ENCODE measurements at regions not wholly inside any gene's neighbourhood (a gene's known extent, or its start where the extent isn't known, plus 50 kb on each side); places are given as distances from the start of the nearest gene placed in this dataset.

DNA sequence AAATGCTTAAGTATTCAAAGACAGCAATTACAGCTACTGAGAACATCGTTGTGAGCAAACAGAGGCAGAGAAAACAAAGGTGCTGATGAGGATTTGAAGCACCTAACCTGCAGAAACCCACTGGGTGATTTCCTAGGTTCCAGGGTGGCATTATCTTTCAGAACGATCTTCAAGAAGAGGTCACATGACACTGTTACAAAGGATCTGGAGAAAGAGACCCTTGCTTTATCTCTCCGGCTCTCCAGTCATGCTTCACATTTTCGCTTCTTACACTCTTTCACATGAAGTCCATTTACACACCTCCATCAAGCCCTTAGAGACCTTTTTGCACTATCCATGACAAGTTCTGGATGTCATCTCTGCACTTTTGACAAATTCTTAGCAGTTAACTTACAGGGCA is 70.8 kb downstream of the GOLGA8B start:
- Histone ChIP-seq H3K9me3 (ENCODE audit: insufficient read depth in 2 of 2, low read depth in 1 of 2, low read length in 1 of 2) (no peaks in the 10 kb centered on the region), H4K5ac (ENCODE audit: insufficient read length, low read depth, low read length) (no peak overlapping the region), H2AFZ (ENCODE audit: low read length) (no peak overlapping the region), H4K8ac (ENCODE audit: extremely low read depth, insufficient read depth, low read length) (no peak overlapping the region), H3K23me2 (ENCODE audit: low read depth, low read length) (peaks cover 9% of the 10 kb centered on the region; the same call in 1 of the 2 replicates), H3K79me1 (ENCODE audit: low read depth, low read length) (no peaks in the 10 kb centered on the region), H3K79me2 (ENCODE audit: control insufficient read depth in 1 of 2, insufficient read depth in 2 of 2, low read length in 2 of 2) (no peaks in the 10 kb centered on the region), H3K27me3 (replicated peaks in 1 of 4; ENCODE audit: control insufficient read depth in 3 of 4, extremely low read depth in 1 of 4, insufficient read depth in 3 of 4, low read length in 3 of 4) (peaks cover 12 to 46% (median 37%) of the 10 kb centered on the region in 4 experiments), H3K4me2 (ENCODE audit: insufficient read depth in 1 of 2, low read depth in 2 of 2, low read length in 2 of 2) (no peak overlapping the region), H3K36me3 (ENCODE audit: control insufficient read depth in 2 of 4, insufficient read depth in 4 of 4, low read length in 3 of 4) (no peaks in the 10 kb centered on the region), H3K18ac (ENCODE audit: extremely low read depth, low read length) (no peak overlapping the region), H3K4me3 (ENCODE audit: extremely low read depth in 1 of 4, insufficient read depth in 2 of 4, low read depth in 3 of 4, low read length in 4 of 4) (no peak overlapping the region), H2BK5ac (ENCODE audit: low read depth, low read length) (no peak overlapping the region), H3K56ac (replicated peaks; ENCODE audit: insufficient read length, low read depth, low read length) (no peak overlapping the region), H4K91ac (replicated peaks; ENCODE audit: insufficient read length, low read length) (no peak overlapping the region), H3K4ac (replicated peaks; ENCODE audit: insufficient read length, low read depth, low read length) (no peak overlapping the region), H2AK5ac (ENCODE audit: low read depth, low read length) (no peak overlapping the region), H2BK20ac (ENCODE audit: low read length) (no peak overlapping the region), H2BK15ac (ENCODE audit: low read length) (no peak overlapping the region), H4K20me1 (replicated peaks in 1 of 2; ENCODE audit: control insufficient read depth in 1 of 2, insufficient read depth in 2 of 2, low read length in 2 of 2) (no peaks in the 10 kb centered on the region), H2BK120ac (replicated peaks; ENCODE audit: low read depth, low read length) (no peak overlapping the region), H3K27ac (ENCODE audit: low read depth, low read length) (no peak overlapping the region), H3K4me1 (replicated peaks in 1 of 4; ENCODE audit: control insufficient read depth in 3 of 4, insufficient read depth in 4 of 4, low read length in 3 of 4) (no peaks in the 10 kb centered on the region), H2BK12ac (ENCODE audit: low read depth, low read length) (no peak overlapping the region), H3K9ac (replicated peaks in 1 of 4; ENCODE audit: extremely low read depth in 1 of 4, low read depth in 3 of 4, low read length in 3 of 4) (no peak overlapping the region), H3K14ac (ENCODE audit: insufficient read length) (no peak overlapping the region), H3K23ac (ENCODE audit: insufficient read length) (no peak overlapping the region)
- DNase-seq (ENCODE audit: low read depth in 1 of 2, low spot score in 2 of 2) (no peak), FAIRE-seq (no peak)
- ChIA-PET CTCF (ENCODE audit: partially characterized antibody) (no interaction called here), POLR2A (ENCODE audit: partially characterized antibody) (no interaction called here)
- 60% methylated on average over 4 of the region's 4 CpGs; no CpG with 5 or more reads in 1 of the 2 experiments for WGBS, 2 experiments (ENCODE audit: extremely low coverage in 1 of 2, insufficient coverage in 1 of 2, insufficient read length in 1 of 2, insufficient replicate concordance in 2 of 2, low coverage in 1 of 2, low lambda C conversion rate in 2 of 2, missing lambda C conversion rate in 1 of 2)
- TF ChIP-seq EZH2 (IDR thresholded peaks at IDR 0.05; ENCODE audit: low read depth, low read length, severe bottlenecking) (no peak), HDAC6 (IDR thresholded peaks at IDR 0.05; ENCODE audit: low read depth, low read length) (no peak)

Data from H1 (cell line).